HepG2 (cell line): ENCODE measurements at regions not wholly inside any gene's neighbourhood (a gene's known extent, or its start where the extent isn't known, plus 50 kb on each side); places are given as distances from the start of the nearest gene placed in this dataset.

Experiments used
- ATAC-seq: fragments of 200-7000 bp; cut with Tn5 transposase; 3 replicates; pipeline ENCODE4 v1.9.1; 2020; ENCODE audit warnings: mild to moderate bottlenecking, moderate library complexity
- BruUV-seq: library from RNA; stranded (reverse); fragments of 400-500 nt; replicated peaks from 2 replicates; lab custom pipeline; 2021; lab: Mats Ljungman, UMichigan
- CTCF ChIA-PET: fragments of 300-600 bp; formaldehyde crosslinking; extraction: SDS; loops from one replicate; lab custom pipeline; 2021; ENCODE audit warnings: low total read pairs, inconsistent platforms, low intra/inter-chr PET ratio; lab: Yijun Ruan, JAX
- POLR2A ChIA-PET: fragments of 350-600 bp; sonication (Branson Sonifier 250); formaldehyde crosslinking; loops from one replicate; lab custom pipeline; 2020; ENCODE audit warnings: antibody characterized with exemption, inconsistent platforms; lab: Yijun Ruan, JAX
- DNase-seq: peaks from one replicate; pipeline ENCODE4 v3.0.0-alpha.2; 2015; ENCODE audit warnings: low spot score
- FAIRE-seq: peaks from 3 replicates; lab custom pipeline; 2011; peaks lifted over from hg19 to GRCh38; lab: Jason Lieb, UNC
- H2AFZ ChIP-seq: one replicate; pipeline ENCODE4 v1.6.1; 2011; ENCODE audit warnings: low read length, inconsistent platforms
- H3K27ac ChIP-seq: fragments of 300-600 bp; 3 replicates; pipeline ENCODE4 v1.8.0; 2011; ENCODE audit warnings: mixed run types, mild to moderate bottlenecking, mixed read lengths, low read length, inconsistent platforms; ENCODE audit not compliant: insufficient read depth; ENCODE audit errors: extremely low read length
- H3K27me3 ChIP-seq, 2 experiments: fragments of 200-600 bp in 1 of 2; 2 replicates in 1 of 2; 3 replicates in 1 of 2; pipeline versions ENCODE4 v1.6.0 to v1.8.0; 2011; ENCODE audit warnings: low read length in 2 of 2, mild to moderate bottlenecking in 2 of 2, moderate library complexity in 2 of 2, inconsistent platforms in 1 of 2; ENCODE audit not compliant: insufficient read depth in 2 of 2, control insufficient read depth in 1 of 2
- H3K36me3 ChIP-seq, 2 experiments: fragments of 200-600 bp in 1 of 2; replicated peaks in 1 of 2; 2 replicates in 1 of 2; 3 replicates in 1 of 2; pipeline versions ENCODE4 v1.5.1 to v1.8.0; 2011; ENCODE audit warnings: low read length in 2 of 2, inconsistent platforms in 1 of 2; ENCODE audit not compliant: insufficient read depth in 2 of 2, control insufficient read depth in 1 of 2
- H3K4me1 ChIP-seq: 2 replicates; pipeline ENCODE4 v1.5.1; 2012; ENCODE audit warnings: low read length, inconsistent platforms; ENCODE audit not compliant: insufficient read depth
- H3K4me2 ChIP-seq: 2 replicates; pipeline ENCODE4 v1.6.0; 2011; ENCODE audit warnings: low read depth, low read length, inconsistent platforms
- H3K4me3 ChIP-seq, 3 experiments: fragments of 200-600 bp in 1 of 3; sonication (generic), shearing (Covaris generic) in 1 of 3; replicated peaks in 1 of 3; 2 replicates each; pipeline ENCODE4 v1.5.1; 2011 to 2016; ENCODE audit warnings: low read length in 3 of 3, inconsistent platforms in 2 of 3, low read depth in 2 of 3, mild to moderate bottlenecking in 2 of 3, control low read depth in 1 of 3, mixed read lengths in 1 of 3; ENCODE audit not compliant: insufficient read depth in 1 of 3
- H3K79me2 ChIP-seq: one replicate; pipeline ENCODE4 v1.6.1; 2011; ENCODE audit warnings: low read length, inconsistent platforms; ENCODE audit not compliant: insufficient read depth
- H3K9ac ChIP-seq: 2 replicates; pipeline ENCODE4 v1.6.0; 2011; ENCODE audit warnings: mild to moderate bottlenecking, low read depth, low read length, inconsistent platforms; ENCODE audit not compliant: insufficient read depth
- H3K9me3 ChIP-seq: 2 replicates; pipeline ENCODE4 v1.5.1; 2012; ENCODE audit warnings: mild to moderate bottlenecking, low read length
- H4K20me1 ChIP-seq: 2 replicates; pipeline ENCODE4 v1.6.0; 2011; ENCODE audit warnings: inconsistent platforms, mild to moderate bottlenecking, low read length, moderate library complexity; ENCODE audit not compliant: insufficient read depth
- CCAR2 ChIP-seq: fragments of 200-400 bp; formaldehyde crosslinking; optimal IDR thresholded peaks from 2 replicates; pipeline ENCODE3; 2018; ENCODE audit warnings: low read depth, mild to moderate bottlenecking, low read length, moderate library complexity
- DMAP1 ChIP-seq: IDR thresholded peaks from 2 replicates; pipeline ENCODE4 v1.6.1; 2016
- MTF2 ChIP-seq: sonication (generic); formaldehyde crosslinking; IDR thresholded peaks from 2 replicates; pipeline ENCODE4 v1.5.0; 2020; ENCODE audit warnings: missing genetic modification reagents, borderline replicate concordance
- NONO ChIP-seq, 2 experiments: fragments of 450-650 bp in 1 of 2; sonication (generic) in 1 of 2; formaldehyde crosslinking in 1 of 2; IDR thresholded peaks in 1 of 2; conservative IDR thresholded peaks in 1 of 2; 2 replicates each; pipeline versions ENCODE4 v1.6.1 to v1.8.0; 2017 to 2022; ENCODE audit warnings: mild to moderate bottlenecking in 1 of 2, missing genetic modification reagents in 1 of 2, moderate library complexity in 1 of 2
- TCF12 ChIP-seq, 2 experiments: fragments of 450-650 bp in 1 of 2; sonication (generic) in 1 of 2; formaldehyde crosslinking in 1 of 2; IDR thresholded peaks; 2 replicates each; pipeline versions ENCODE4 v1.6.1 to v1.8.0; 2017 to 2022; ENCODE audit warnings: antibody characterized with exemption in 1 of 2, mild to moderate bottlenecking in 1 of 2, missing genetic modification reagents in 1 of 2, moderate library complexity in 1 of 2
- THAP8 ChIP-seq: sonication (generic); formaldehyde crosslinking; IDR thresholded peaks from 2 replicates; pipeline ENCODE4 v1.5.1; 2020; ENCODE audit warnings: missing genetic modification reagents, mild to moderate bottlenecking, borderline replicate concordance
- ZNF230 ChIP-seq: sonication (generic); formaldehyde crosslinking; IDR thresholded peaks from 2 replicates; pipeline ENCODE4 v1.4.0; 2020; ENCODE audit warnings: mild to moderate bottlenecking, missing genetic modification reagents
- ZNF234 ChIP-seq: sonication (generic); formaldehyde crosslinking; conservative IDR thresholded peaks from 2 replicates; pipeline ENCODE4 v1.5.1; 2020; ENCODE audit warnings: mild to moderate bottlenecking, missing genetic modification reagents
- ZNF441 ChIP-seq: sonication (generic); formaldehyde crosslinking; IDR thresholded peaks from 2 replicates; pipeline ENCODE4 v1.7.0; 2021; ENCODE audit warnings: missing genetic modification reagents, borderline replicate concordance
- ZNF460 ChIP-seq: sonication (generic); formaldehyde crosslinking; IDR thresholded peaks from 2 replicates; pipeline ENCODE4 v1.5.1; 2020; ENCODE audit warnings: missing genetic modification reagents, mild to moderate bottlenecking, borderline replicate concordance
- ZNF605 ChIP-seq: sonication (generic); formaldehyde crosslinking; IDR thresholded peaks from 2 replicates; pipeline ENCODE4 v1.8.0; 2022; ENCODE audit warnings: mild to moderate bottlenecking, missing genetic modification reagents
- ZNF773 ChIP-seq: sonication (generic); formaldehyde crosslinking; IDR thresholded peaks from 2 replicates; pipeline ENCODE4 v1.4.0; 2020; ENCODE audit warnings: missing genetic modification reagents, borderline replicate concordance
- ZNF788 ChIP-seq: sonication (generic); formaldehyde crosslinking; IDR thresholded peaks from 2 replicates; pipeline ENCODE4 v1.5.0; 2020; ENCODE audit warnings: mild to moderate bottlenecking, missing genetic modification reagents, borderline replicate concordance
- ZNF83 ChIP-seq: sonication (generic); formaldehyde crosslinking; IDR thresholded peaks from 2 replicates; pipeline ENCODE4 v1.4.0; 2020; ENCODE audit warnings: missing genetic modification reagents, mild to moderate bottlenecking, borderline replicate concordance
- WGBS: methylation state at CpG from one replicate; pipeline ENCODE4 v1.1.6; 2017; ENCODE audit warnings: low lambda C conversion rate; 5-methylcytosine and 5-hydroxymethylcytosine counted together
- in situ Hi-C: cut with HindIII; loops from 2 replicates; pipeline ENCODE4 v1.10.0; 2017; ENCODE audit warnings: low pct_unique_long_range_greater_than_20kb; ENCODE audit not compliant: extremely low pct_ligation_motif_present
- intact Hi-C: fragments of 100-400 bp; cut with micrococcal nuclease; formaldehyde crosslinking; loops from one replicate; pipeline ENCODE4 v1.10.0; 2022; ENCODE audit not compliant: unreplicated experiment
- TF ChIP-seq, protein P1 (sequence below): sonication (generic); formaldehyde crosslinking; IDR thresholded peaks from 2 replicates; pipeline ENCODE4 v1.4.0; 2020; ENCODE audit warnings: low read depth, mild to moderate bottlenecking, missing genetic modification reagents
- TF ChIP-seq, protein P2 (sequence below): IDR thresholded peaks from 2 replicates; pipeline ENCODE4 v1.6.1; 2018; ENCODE audit warnings: missing genetic modification reagents

DNA sequence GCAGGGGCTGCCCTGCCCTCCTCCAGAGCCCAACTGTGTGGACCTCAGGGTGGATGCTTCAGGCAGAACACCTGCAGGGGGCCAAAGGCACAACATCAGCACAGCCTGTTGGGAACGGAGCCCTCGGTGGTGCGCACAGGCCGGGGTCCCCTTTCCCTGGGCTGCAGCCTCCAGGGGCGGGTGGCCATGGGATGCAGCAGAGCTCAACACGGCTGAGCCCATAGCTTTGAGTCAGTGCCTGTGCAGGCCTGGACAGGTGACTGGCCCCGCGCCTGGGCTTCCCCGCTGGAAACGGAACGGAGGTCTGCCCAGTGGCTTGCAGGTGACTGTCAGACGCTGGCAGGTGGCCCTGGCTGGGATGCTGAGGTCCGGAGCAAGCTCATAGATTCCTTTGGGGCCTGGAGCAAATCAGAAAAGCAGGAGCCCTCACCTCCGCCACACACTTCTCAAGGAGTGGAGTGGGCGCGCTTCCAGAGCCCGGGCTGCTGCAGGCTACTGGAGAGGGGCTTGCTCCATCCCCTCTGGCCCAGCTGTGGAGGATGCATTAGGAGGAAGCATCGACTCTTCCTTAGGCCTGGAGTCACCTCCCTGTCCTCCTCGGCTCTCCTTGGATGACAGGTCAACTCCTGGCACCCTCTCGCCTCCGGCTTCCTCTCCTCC is 69.8 kb upstream of the RNU6ATAC start:
- Histone ChIP-seq H4K20me1 (no peaks in the 10 kb centered on the region), H3K9ac (no peak overlapping the region), H3K36me3 (no peaks in the 10 kb centered on the region), H3K4me2 (no peak overlapping the region), H3K9me3 (no peaks in the 10 kb centered on the region), H2AFZ (no peak overlapping the region), H3K27me3 (peaks cover 16 to 72% of the 10 kb centered on the region in 2 experiments), H3K79me2 (no peaks in the 10 kb centered on the region), H3K4me3 (no peak overlapping the region), H3K4me1 (0 out of 2 replicates have a peak, but pooled peaks cover 3% of the 10 kb centered on the region), H3K27ac (no peak overlapping the region)
- BruUV-seq: no TSS peak
- ChIA-PET POLR2A (no interaction called here), CTCF (no interaction called here)
- WGBS: 69% methylated on average over 3 of the region's 21 CpGs
- in situ Hi-C loops: no loop called here
- FAIRE-seq: no peak
- intact Hi-C loops: no loop called here
- no peak for DNase-seq
- peak; percentile 40 for ATAC-seq
- TF ChIP-seq ZNF605 (no peak), THAP8 (CRISPR knock-in tag) (no peak), ZNF83 (CRISPR knock-in tag) (no peak), ZNF460 (no peak), DMAP1 (CRISPR knock-in tag) (no peak), ZNF230 (CRISPR knock-in tag) (no peak), MTF2 (no peak), ZNF441 (CRISPR knock-in tag) (no peak), ZNF234 (CRISPR knock-in tag) (no peak), TCF12 (IDR thresholded peaks at IDR 0.05) (no peak), TCF12 (CRISPR knock-in tag; IDR thresholded peaks at IDR 0.05) (no peak), NONO (IDR thresholded peaks at IDR 0.05) (no peak), NONO (CRISPR knock-in tag; conservative IDR thresholded peaks at IDR 0.05) (no peak), CCAR2 (no peak), ZNF788 (no peak), ZNF773 (CRISPR knock-in tag) (no peak)
- TF ChIP-seq, protein P1, sequence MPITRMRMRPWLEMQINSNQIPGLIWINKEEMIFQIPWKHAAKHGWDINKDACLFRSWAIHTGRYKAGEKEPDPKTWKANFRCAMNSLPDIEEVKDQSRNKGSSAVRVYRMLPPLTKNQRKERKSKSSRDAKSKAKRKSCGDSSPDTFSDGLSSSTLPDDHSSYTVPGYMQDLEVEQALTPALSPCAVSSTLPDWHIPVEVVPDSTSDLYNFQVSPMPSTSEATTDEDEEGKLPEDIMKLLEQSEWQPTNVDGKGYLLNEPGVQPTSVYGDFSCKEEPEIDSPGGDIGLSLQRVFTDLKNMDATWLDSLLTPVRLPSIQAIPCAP: no peak
- TF ChIP-seq, protein P2, sequence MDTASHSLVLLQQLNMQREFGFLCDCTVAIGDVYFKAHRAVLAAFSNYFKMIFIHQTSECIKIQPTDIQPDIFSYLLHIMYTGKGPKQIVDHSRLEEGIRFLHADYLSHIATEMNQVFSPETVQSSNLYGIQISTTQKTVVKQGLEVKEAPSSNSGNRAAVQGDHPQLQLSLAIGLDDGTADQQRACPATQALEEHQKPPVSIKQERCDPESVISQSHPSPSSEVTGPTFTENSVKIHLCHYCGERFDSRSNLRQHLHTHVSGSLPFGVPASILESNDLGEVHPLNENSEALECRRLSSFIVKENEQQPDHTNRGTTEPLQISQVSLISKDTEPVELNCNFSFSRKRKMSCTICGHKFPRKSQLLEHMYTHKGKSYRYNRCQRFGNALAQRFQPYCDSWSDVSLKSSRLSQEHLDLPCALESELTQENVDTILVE: no peak
